ES-I3 (cell line): ENCODE measurements at regions not wholly inside any gene's neighbourhood (a gene's known extent, or its start where the extent isn't known, plus 50 kb on each side); places are given as distances from the start of the nearest gene placed in this dataset.
"Not testable (repeated sequence)": the region's sequence is repeated elsewhere in the genome, so short reads cannot be mapped to it uniquely, and the experiment has no call there.

Experiments used
- H3K36me3 ChIP-seq: 2 replicates; pipeline ENCODE4 v1.6.1; 2013; ENCODE audit warnings: mild to moderate bottlenecking, low read length, control low read depth, moderate library complexity; ENCODE audit not compliant: insufficient read depth
- H3K4me1 ChIP-seq: 2 replicates; pipeline ENCODE4 v1.6.1; 2013; ENCODE audit warnings: mild to moderate bottlenecking, control low read depth, low read length; ENCODE audit not compliant: insufficient read depth
- H3K9ac ChIP-seq: 2 replicates; pipeline ENCODE4 v1.6.1; 2013; ENCODE audit warnings: low read depth, mild to moderate bottlenecking, low read length, moderate library complexity
- H3K9me3 ChIP-seq: 2 replicates; pipeline ENCODE4 v1.6.1; 2013; ENCODE audit warnings: mild to moderate bottlenecking, low read length, moderate library complexity; ENCODE audit not compliant: control insufficient read depth, insufficient read depth

GRCh38 chrX:40402831-40403533, 177.8 kb upstream of the ATP6AP2 start:
- H3K9ac ChIP-seq, result no peak overlapping the region

GRCh38 chrX:40395102-40395501, 185.7 kb upstream of the ATP6AP2 start:
- no peaks in the 10 kb centered on the region for H3K4me1 ChIP-seq
- peaks cover 3% of the 10 kb centered on the region; the same call in 1 of the 2 replicates for H3K9me3 ChIP-seq
- H3K9ac ChIP-seq, result no peak overlapping the region
- no peaks in the 10 kb centered on the region for H3K36me3 ChIP-seq

More at GRCh38 chrX:40402831-40403533, 177.8 kb upstream of the ATP6AP2 start:
- H3K9me3 ChIP-seq, result peaks cover 3% of the 10 kb centered on the region; the same call in 1 of the 2 replicates
- H3K36me3 ChIP-seq, result no peaks in the 10 kb centered on the region
- H3K4me1 ChIP-seq, result peaks cover 6% of the 10 kb centered on the region

- no peak overlapping the region for H3K9ac ChIP-seq
- H3K36me3 ChIP-seq, result no peaks in the 10 kb centered on the region
- peaks cover 3% of the 10 kb centered on the region; the same call in 1 of the 2 replicates for H3K9me3 ChIP-seq
- H3K4me1 ChIP-seq, result no peaks in the 10 kb centered on the region
Measured at GRCh38 chrX:40394302-40394701, 186.5 kb upstream of the ATP6AP2 start.

- Histone ChIP-seq H3K9me3 (no peaks in the 10 kb centered on the region; the same call in 1 of the 2 replicates), H3K36me3 (no peaks in the 10 kb centered on the region), H3K4me1 (no peaks in the 10 kb centered on the region), H3K9ac (no peak overlapping the region)
Measured at GRCh38 chrX:40392599-40392998, 188.2 kb upstream of the ATP6AP2 start.

GRCh38 chrX:40391662-40392061, 189.1 kb upstream of the ATP6AP2 start:
- no peak overlapping the region for H3K9ac ChIP-seq
- H3K4me1 ChIP-seq, result no peaks in the 10 kb centered on the region
- H3K9me3 ChIP-seq, result no peaks in the 10 kb centered on the region
- no peaks in the 10 kb centered on the region for H3K36me3 ChIP-seq

GRCh38 chrX:40389555-40389954, 191.2 kb upstream of the ATP6AP2 start:
- H3K9me3 ChIP-seq, result no peaks in the 10 kb centered on the region
- no peaks in the 10 kb centered on the region for H3K4me1 ChIP-seq
- no peak overlapping the region for H3K9ac ChIP-seq
- no peaks in the 10 kb centered on the region for H3K36me3 ChIP-seq

- H3K36me3 ChIP-seq, result no peaks in the 10 kb centered on the region
- no peaks in the 10 kb centered on the region for H3K4me1 ChIP-seq
Measured at GRCh38 chrX:40388441-40388840, 192.3 kb upstream of the ATP6AP2 start.

GRCh38 chrX:40387869-40388268, 192.9 kb upstream of the ATP6AP2 start:
- not testable (repeated sequence) for H3K4me1 ChIP-seq, H3K36me3 ChIP-seq, H3K9ac ChIP-seq, H3K9me3 ChIP-seq

More at GRCh38 chrX:40388441-40388840, 192.3 kb upstream of the ATP6AP2 start:
- H3K9me3 ChIP-seq, result no peaks in the 10 kb centered on the region
- no peak overlapping the region for H3K9ac ChIP-seq

GRCh38 chrX:40387311-40387710, 193.5 kb upstream of the ATP6AP2 start:
- H3K36me3 ChIP-seq, H3K9me3 ChIP-seq, H3K4me1 ChIP-seq, H3K9ac ChIP-seq: not testable (repeated sequence)

- no peaks in the 10 kb centered on the region for H3K36me3 ChIP-seq
- H3K9ac ChIP-seq, result no peak overlapping the region
- H3K4me1 ChIP-seq, result peaks cover 4% of the 10 kb centered on the region
- no peaks in the 10 kb centered on the region for H3K9me3 ChIP-seq
Measured at GRCh38 chrX:40385682-40386081, 195.1 kb upstream of the ATP6AP2 start.

- Histone ChIP-seq H3K9me3 (no peaks in the 10 kb centered on the region), H3K9ac (no peak overlapping the region), H3K36me3 (no peaks in the 10 kb centered on the region), H3K4me1 (peaks cover 4% of the 10 kb centered on the region)
Measured at GRCh38 chrX:40385256-40385655, 195.5 kb upstream of the ATP6AP2 start.

- Histone ChIP-seq H3K9ac (no peak overlapping the region), H3K4me1 (peaks cover 4% of the 10 kb centered on the region), H3K36me3 (no peaks in the 10 kb centered on the region), H3K9me3 (no peaks in the 10 kb centered on the region)
Measured at GRCh38 chrX:40383969-40384368, 196.8 kb upstream of the ATP6AP2 start.

- no peak overlapping the region for H3K9ac ChIP-seq
- no peaks in the 10 kb centered on the region for H3K36me3 ChIP-seq
- peaks cover 4% of the 10 kb centered on the region for H3K4me1 ChIP-seq
- no peaks in the 10 kb centered on the region for H3K9me3 ChIP-seq
Measured at GRCh38 chrX:40383360-40383759, 197.4 kb upstream of the ATP6AP2 start.

- Histone ChIP-seq H3K36me3 (no peaks in the 10 kb centered on the region), H3K9me3 (no peaks in the 10 kb centered on the region), H3K4me1 (peaks cover 4% of the 10 kb centered on the region), H3K9ac (no peak overlapping the region)
Measured at GRCh38 chrX:40380655-40381488, 199.9 kb upstream of the ATP6AP2 start.

- H3K36me3 ChIP-seq, result no peaks in the 10 kb centered on the region
- H3K4me1 ChIP-seq, result peaks cover 4% of the 10 kb centered on the region
- H3K9ac ChIP-seq, result no peak overlapping the region
- H3K9me3 ChIP-seq, result no peaks in the 10 kb centered on the region
Measured at GRCh38 chrX:40377684-40378083, 203.1 kb upstream of the ATP6AP2 start.
